Right lobe of liver (tissue), 6 donors: ENCODE measurements at regions not wholly inside any gene's neighbourhood (a gene's known extent, or its start where the extent isn't known, plus 50 kb on each side); places are given as distances from the start of the nearest gene placed in this dataset.

Source experiments
- ATAC-seq, 4 donors: fragments of 200-7000 bp; cut with Tn5 transposase; one replicate each; pipeline ENCODE4 v1.9.1; 2020; ENCODE audit warnings: mild to moderate bottlenecking in 4 of 4, moderate library complexity in 4 of 4
- DNase-seq, 3 donors: peaks; one replicate each; pipeline ENCODE4 v3.0.0-alpha.2; 2020
- H3K27ac ChIP-seq, 3 donors: fragments of 200-600 bp; one replicate each; pipeline ENCODE4 v1.8.0; 2022
- H3K27me3 ChIP-seq, 2 donors: fragments of 200-600 bp; one replicate each; pipeline ENCODE4 v1.8.0; 2022
- H3K36me3 ChIP-seq, 4 donors: fragments of 200-600 bp; sonication (generic) in 1 of 4; one replicate each; pipeline versions ENCODE4 v1.5.1 to v1.8.0; 2017 to 2022; ENCODE audit warnings: control low read depth in 1 of 4
- H3K4me1 ChIP-seq, 4 donors: fragments of 200-600 bp; sonication (generic) in 1 of 4; one replicate each; pipeline versions ENCODE4 v1.5.1 to v1.8.0; 2017 to 2022; ENCODE audit warnings: control low read depth in 1 of 4
- H3K4me3 ChIP-seq, 3 donors: fragments of 200-600 bp; one replicate each; pipeline ENCODE4 v1.8.0; 2022
- H3K9me3 ChIP-seq, 4 donors: fragments of 200-600 bp; sonication (generic) in 1 of 4; one replicate each; pipeline versions ENCODE4 v1.5.1 to v1.8.0; 2017 to 2022; ENCODE audit warnings: control low read depth in 1 of 4
- POLR2A ChIP-seq: fragments of 450-650 bp; IDR thresholded peaks from one replicate; pipeline ENCODE4 v1.6.1; 2017; ENCODE audit warnings: antibody characterized with exemption, mild to moderate bottlenecking
- WGBS: methylation state at CpG from one replicate; pipeline ENCODE4 v1.1.6; 2018; ENCODE audit warnings: low coverage, low lambda C conversion rate; ENCODE audit not compliant: insufficient coverage; ENCODE audit errors: missing lambda C conversion rate; 5-methylcytosine and 5-hydroxymethylcytosine counted together
- intact Hi-C, 2 donors: fragments of 100-400 bp; cut with DNase I; formaldehyde crosslinking; loops; one replicate each; pipeline versions ENCODE4 v1.11.2 to v1.14.1; 2022
- TF ChIP-seq, protein P1 (sequence below), 4 donors: fragments of 200-600 bp in 3 of 4; fragments of 450-650 bp in 1 of 4; IDR thresholded peaks; one replicate each; pipeline versions ENCODE4 v1.5.1 to v1.8.0; 2016 to 2022; ENCODE audit warnings: antibody characterized with exemption in 4 of 4, mild to moderate bottlenecking in 2 of 4
- donor health status: DM: no; HTN: yes; CAD: no.
- donor health status: DM: no; HTN: no; CAD: no.
- donor health status: DM: no; HTN: no; CAD: no.
- donor health status: DM: no; HTN: yes; CAD: no.
- donor health status: DM: no; HTN: yes; CAD: no.

DNA sequence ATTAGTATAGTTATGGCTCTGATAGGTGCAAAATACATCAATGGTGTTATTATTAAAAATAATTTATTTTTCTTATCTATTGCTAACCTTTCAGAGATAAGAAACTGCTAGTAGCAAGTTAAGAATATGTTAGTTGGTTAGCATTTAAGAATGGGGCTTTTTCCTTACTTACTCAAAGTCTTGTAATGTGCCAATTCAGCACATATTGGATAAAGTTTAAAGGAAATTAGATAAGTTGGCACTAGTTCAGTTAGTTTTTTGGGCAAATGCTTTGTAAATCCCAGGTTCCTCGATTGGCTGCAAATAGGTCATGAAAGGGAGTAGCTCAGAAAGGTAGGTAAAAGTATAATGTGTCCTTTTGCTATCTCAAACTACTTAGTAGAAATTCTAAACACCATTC is 2806.7 kb downstream of the PCDH9 start:
- Histone ChIP-seq H3K27ac (no peak overlapping the region), H3K9me3 (no peaks in the 10 kb centered on the region), H3K27me3 (no peaks in the 10 kb centered on the region), H3K36me3 (no peaks in the 10 kb centered on the region), H3K4me3 (no peak overlapping the region), H3K4me1 (no peaks in the 10 kb centered on the region)
- ATAC-seq, result no peak
- TF ChIP-seq POLR2A, result no peak
- TF ChIP-seq, protein P1, sequence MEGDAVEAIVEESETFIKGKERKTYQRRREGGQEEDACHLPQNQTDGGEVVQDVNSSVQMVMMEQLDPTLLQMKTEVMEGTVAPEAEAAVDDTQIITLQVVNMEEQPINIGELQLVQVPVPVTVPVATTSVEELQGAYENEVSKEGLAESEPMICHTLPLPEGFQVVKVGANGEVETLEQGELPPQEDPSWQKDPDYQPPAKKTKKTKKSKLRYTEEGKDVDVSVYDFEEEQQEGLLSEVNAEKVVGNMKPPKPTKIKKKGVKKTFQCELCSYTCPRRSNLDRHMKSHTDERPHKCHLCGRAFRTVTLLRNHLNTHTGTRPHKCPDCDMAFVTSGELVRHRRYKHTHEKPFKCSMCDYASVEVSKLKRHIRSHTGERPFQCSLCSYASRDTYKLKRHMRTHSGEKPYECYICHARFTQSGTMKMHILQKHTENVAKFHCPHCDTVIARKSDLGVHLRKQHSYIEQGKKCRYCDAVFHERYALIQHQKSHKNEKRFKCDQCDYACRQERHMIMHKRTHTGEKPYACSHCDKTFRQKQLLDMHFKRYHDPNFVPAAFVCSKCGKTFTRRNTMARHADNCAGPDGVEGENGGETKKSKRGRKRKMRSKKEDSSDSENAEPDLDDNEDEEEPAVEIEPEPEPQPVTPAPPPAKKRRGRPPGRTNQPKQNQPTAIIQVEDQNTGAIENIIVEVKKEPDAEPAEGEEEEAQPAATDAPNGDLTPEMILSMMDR (IDR thresholded peaks at IDR 0.05), result no peak
- DNase-seq, result no peak
- intact Hi-C loops, result no loop called here
- 30% methylated on average over 1 of the region's 1 CpG for WGBS

DNA sequence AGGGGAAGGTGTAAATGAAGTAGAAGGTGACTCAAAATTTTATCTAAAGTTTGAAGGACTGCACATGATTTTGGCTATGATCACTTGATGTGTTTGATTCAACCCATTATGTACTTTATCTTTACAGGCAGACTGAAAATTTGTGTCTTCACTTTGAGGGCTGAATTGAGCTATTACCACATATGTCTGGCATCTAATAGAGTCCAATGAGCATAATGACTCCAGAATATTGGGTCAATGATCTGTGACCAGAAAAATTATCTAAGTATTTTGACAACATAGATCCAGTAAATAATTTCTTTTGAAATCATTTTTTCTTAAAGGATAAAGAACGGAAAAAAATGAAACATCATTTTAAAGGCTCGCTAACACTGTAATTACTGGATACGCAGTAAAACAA is 2810.0 kb downstream of the PCDH9 start:
- TF ChIP-seq POLR2A, result no peak
- TF ChIP-seq, protein P1 (IDR thresholded peaks at IDR 0.05), result no peak
- no peak overlapping the region for H3K27ac ChIP-seq
- 65% methylated on average over 3 of the region's 3 CpGs for WGBS
- H3K9me3 ChIP-seq, result no peaks in the 10 kb centered on the region
- H3K36me3 ChIP-seq, result no peaks in the 10 kb centered on the region
- no peaks in the 10 kb centered on the region for H3K27me3 ChIP-seq
- no peaks in the 10 kb centered on the region for H3K4me1 ChIP-seq
- intact Hi-C loops, result no loop called here
- ATAC-seq (no peak), DNase-seq (no peak)
- no peak overlapping the region for H3K4me3 ChIP-seq

DNA sequence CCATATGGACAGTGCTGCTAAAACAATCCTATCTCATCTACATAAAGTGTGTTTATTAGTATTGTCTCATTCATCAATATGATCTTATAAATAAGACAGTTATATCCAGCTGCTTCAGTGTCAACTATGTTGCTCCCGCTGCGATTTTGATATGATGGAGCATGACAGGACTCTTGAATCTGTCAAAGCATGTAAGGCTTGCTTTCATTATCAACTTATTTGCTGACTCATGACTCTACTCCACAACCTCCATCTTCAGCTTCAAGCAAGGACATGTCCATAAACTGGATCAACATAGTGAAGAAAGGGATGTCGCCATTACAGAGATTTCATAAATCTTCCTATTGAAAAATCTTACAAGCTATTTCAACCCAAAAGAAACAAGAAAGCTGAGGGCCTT is 2812.6 kb downstream of the PCDH9 start:
- no peak overlapping the region for H3K4me3 ChIP-seq
- no peak for ATAC-seq
- no peaks in the 10 kb centered on the region for H3K27me3 ChIP-seq
- H3K27ac ChIP-seq, result no peak overlapping the region
- H3K36me3 ChIP-seq, result no peaks in the 10 kb centered on the region
- H3K9me3 ChIP-seq, result no peaks in the 10 kb centered on the region
- no peak for DNase-seq
- WGBS, result 66% methylated on average over 3 of the region's 3 CpGs
- H3K4me1 ChIP-seq, result no peaks in the 10 kb centered on the region
- intact Hi-C loops, result no loop called here
- TF ChIP-seq, protein P1 (IDR thresholded peaks at IDR 0.05), result no peak
- TF ChIP-seq POLR2A, result no peak

DNA sequence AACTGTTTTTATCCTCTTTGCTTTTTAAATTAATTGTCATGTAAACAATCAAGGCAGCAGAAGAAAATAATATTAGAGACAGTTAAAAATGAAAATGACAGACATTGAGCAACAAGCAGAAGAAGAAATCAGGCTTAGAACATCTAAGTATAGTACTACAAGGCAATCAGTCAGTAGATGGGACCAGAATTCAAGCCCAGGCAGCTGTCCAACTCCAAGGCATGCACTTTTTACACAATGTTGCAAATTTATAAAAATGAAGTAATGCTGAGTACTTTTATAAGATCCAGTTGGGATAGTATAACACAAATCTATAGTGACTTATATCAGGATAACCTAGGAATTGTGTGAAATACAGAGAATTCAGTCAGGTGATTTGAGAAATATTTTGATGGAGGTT is 2815.8 kb downstream of the PCDH9 start:
- Histone ChIP-seq H3K27me3 (no peaks in the 10 kb centered on the region), H3K27ac (no peak overlapping the region), H3K36me3 (no peaks in the 10 kb centered on the region), H3K4me1 (no peaks in the 10 kb centered on the region), H3K4me3 (no peak overlapping the region), H3K9me3 (no peaks in the 10 kb centered on the region)
- intact Hi-C loops, result no loop called here
- DNase-seq, result no peak
- ATAC-seq, result no peak
- TF ChIP-seq POLR2A, result no peak

DNA sequence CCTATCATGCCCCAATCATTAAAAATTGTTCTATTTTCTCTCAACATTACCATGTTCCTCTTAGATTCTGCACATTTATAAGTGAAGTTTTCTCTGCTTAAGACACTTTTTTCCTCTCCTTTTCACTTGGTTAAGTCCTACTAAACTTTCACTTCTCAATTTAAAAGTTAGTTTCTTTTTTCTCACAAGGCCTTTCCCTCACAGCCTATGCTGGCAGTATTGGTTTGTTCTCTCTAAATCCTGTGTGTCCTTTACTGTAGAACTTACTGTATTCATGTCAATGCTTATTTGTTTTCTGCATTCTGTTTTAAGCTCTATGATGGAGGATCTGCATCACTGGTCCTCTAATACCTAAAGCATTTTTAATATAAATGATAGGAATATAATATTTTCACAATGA is 2816.6 kb downstream of the PCDH9 start:
- Histone ChIP-seq H3K27ac (no peak overlapping the region), H3K27me3 (no peaks in the 10 kb centered on the region), H3K4me1 (no peaks in the 10 kb centered on the region), H3K9me3 (no peaks in the 10 kb centered on the region), H3K36me3 (no peaks in the 10 kb centered on the region), H3K4me3 (no peak overlapping the region)
- intact Hi-C loops, result no loop called here
- no peak for ATAC-seq
- no peak for TF ChIP-seq POLR2A
- TF ChIP-seq, protein P1 (IDR thresholded peaks at IDR 0.05), result no peak
- no peak for DNase-seq
